CD4-positive, alpha-beta T cell (primary cell): ENCODE measurements at regions not wholly inside any gene's neighbourhood (a gene's known extent, or its start where the extent isn't known, plus 50 kb on each side); places are given as distances from the start of the nearest gene placed in this dataset.

Experiments used
- ATAC-seq: fragments of 200-7000 bp; cut with Tn5 transposase; one replicate; pipeline ENCODE4 v1.10.0; 2022; ENCODE audit warnings: mild to moderate bottlenecking; ENCODE audit not compliant: poor library complexity
- CTCF ChIA-PET: fragments of 350-600 bp; sonication (Branson Sonifier 250); formaldehyde crosslinking; loops from one replicate; lab custom pipeline; 2021; ENCODE audit warnings: antibody characterized with exemption, inconsistent platforms; lab: Charles Lee
- POLR2A ChIA-PET: fragments of 350-600 bp; sonication (Branson Sonifier 250); formaldehyde crosslinking; loops from one replicate; lab custom pipeline; 2021; ENCODE audit warnings: antibody characterized with exemption, inconsistent platforms; lab: Charles Lee
- DNase-seq, 14 experiments: peaks; one replicate each; pipeline ENCODE4 v3.0.0-alpha.2; 2013 to 2020; ENCODE audit warnings: mixed read lengths in 2 of 14
- H3K27ac ChIP-seq, 2 donors: one replicate each; pipeline versions ENCODE4 v1.5.1 to v1.7.0; 2013; ENCODE audit warnings: low read length in 2 of 2, low read depth in 1 of 2, mild to moderate bottlenecking in 1 of 2
- H3K27me3 ChIP-seq, 2 experiments: 1 replicate in 1 of 2; 2 replicates in 1 of 2; pipeline versions ENCODE4 v1.6.1 to v1.7.0; 2013; ENCODE audit warnings: low read length in 2 of 2, control low read depth in 1 of 2, mild to moderate bottlenecking in 1 of 2, moderate library complexity in 1 of 2; ENCODE audit not compliant: insufficient read depth in 2 of 2, control insufficient read depth in 1 of 2
- H3K36me3 ChIP-seq: one replicate; pipeline ENCODE4 v1.6.1; 2013; ENCODE audit warnings: low read length, control low read depth; ENCODE audit not compliant: insufficient read depth
- H3K4me1 ChIP-seq: one replicate; pipeline ENCODE4 v1.6.1; 2013; ENCODE audit warnings: low read length, control low read depth; ENCODE audit not compliant: insufficient read depth
- H3K4me3 ChIP-seq: one replicate; pipeline ENCODE4 v1.5.1; 2013; ENCODE audit warnings: mild to moderate bottlenecking, low read length, moderate library complexity
- H3K9me3 ChIP-seq, 2 experiments: 1 replicate in 1 of 2; 2 replicates in 1 of 2; pipeline versions ENCODE4 v1.6.1 to v1.7.0; 2013; ENCODE audit warnings: low read length in 2 of 2, mild to moderate bottlenecking in 2 of 2, control low read depth in 1 of 2, moderate library complexity in 1 of 2; ENCODE audit not compliant: control insufficient read depth in 1 of 2, insufficient read depth in 1 of 2
- H3K27ac Mint-ChIP-seq: one replicate; pipeline ENCODE4 v1.8.0; 2020; ENCODE audit warnings: mixed read lengths
- H3K27me3 Mint-ChIP-seq: one replicate; pipeline ENCODE4 v1.8.0; 2021; ENCODE audit warnings: mixed read lengths
- H3K36me3 Mint-ChIP-seq: one replicate; pipeline ENCODE4 v1.8.0; 2021; ENCODE audit warnings: low read depth, mixed read lengths
- H3K4me1 Mint-ChIP-seq: one replicate; pipeline ENCODE4 v1.8.0; 2021; ENCODE audit warnings: low read depth, mixed read lengths
- H3K4me3 Mint-ChIP-seq: one replicate; pipeline ENCODE4 v1.8.0; 2020; ENCODE audit warnings: mild to moderate bottlenecking, mixed read lengths
- H3K9me3 Mint-ChIP-seq: one replicate; pipeline ENCODE4 v1.8.0; 2020; ENCODE audit warnings: mixed read lengths
- intact Hi-C, 2 experiments: fragments of 100-400 bp; cut with DNase I in 1 of 2; cut with micrococcal nuclease in 1 of 2; formaldehyde crosslinking; loops; one replicate each; pipeline versions ENCODE4 v1.15.1 to v1.9.0; 2023 to 2025; cut with DNase I, micrococcal nuclease
- TF ChIP-seq, protein P1 (sequence below): fragments of 200-600 bp; IDR thresholded peaks from one replicate; pipeline ENCODE4 v1.8.0; 2022; ENCODE audit warnings: antibody characterized with exemption, mild to moderate bottlenecking

DNA sequence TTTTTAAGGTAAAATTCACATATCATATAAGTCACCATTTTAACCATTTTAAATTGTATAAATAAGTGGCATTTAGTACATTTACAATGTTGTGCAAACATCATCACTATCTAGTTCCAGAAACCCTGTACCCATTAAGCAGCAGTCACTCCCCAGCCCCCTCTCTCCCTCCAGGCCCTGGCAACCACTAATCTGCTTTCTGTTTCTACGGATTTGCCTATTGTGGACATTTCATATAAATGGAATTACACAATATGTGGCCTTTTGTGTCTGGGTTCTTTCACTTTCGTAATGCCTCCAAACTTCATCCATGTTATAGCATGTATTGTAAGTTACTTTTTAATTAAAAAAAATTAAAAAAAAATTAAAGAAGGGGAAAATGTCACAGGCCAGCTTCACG, 58.0 kb upstream of the RAB3GAP2 start:
- no peaks in the 10 kb centered on the region for H3K4me1 ChIP-seq
- TF ChIP-seq, protein P1, sequence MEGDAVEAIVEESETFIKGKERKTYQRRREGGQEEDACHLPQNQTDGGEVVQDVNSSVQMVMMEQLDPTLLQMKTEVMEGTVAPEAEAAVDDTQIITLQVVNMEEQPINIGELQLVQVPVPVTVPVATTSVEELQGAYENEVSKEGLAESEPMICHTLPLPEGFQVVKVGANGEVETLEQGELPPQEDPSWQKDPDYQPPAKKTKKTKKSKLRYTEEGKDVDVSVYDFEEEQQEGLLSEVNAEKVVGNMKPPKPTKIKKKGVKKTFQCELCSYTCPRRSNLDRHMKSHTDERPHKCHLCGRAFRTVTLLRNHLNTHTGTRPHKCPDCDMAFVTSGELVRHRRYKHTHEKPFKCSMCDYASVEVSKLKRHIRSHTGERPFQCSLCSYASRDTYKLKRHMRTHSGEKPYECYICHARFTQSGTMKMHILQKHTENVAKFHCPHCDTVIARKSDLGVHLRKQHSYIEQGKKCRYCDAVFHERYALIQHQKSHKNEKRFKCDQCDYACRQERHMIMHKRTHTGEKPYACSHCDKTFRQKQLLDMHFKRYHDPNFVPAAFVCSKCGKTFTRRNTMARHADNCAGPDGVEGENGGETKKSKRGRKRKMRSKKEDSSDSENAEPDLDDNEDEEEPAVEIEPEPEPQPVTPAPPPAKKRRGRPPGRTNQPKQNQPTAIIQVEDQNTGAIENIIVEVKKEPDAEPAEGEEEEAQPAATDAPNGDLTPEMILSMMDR: no peak
- intact Hi-C loops: no loop called here
- peaks cover 0 to 2% of the 10 kb centered on the region in 2 experiments for H3K27me3 ChIP-seq
- ATAC-seq (no peak), DNase-seq (no peak)
- Mint-ChIP-seq H3K27ac (no peak overlapping the region), H3K36me3 (no peaks in the 10 kb centered on the region), H3K9me3 (no peaks in the 10 kb centered on the region), H3K4me3 (no peak overlapping the region), H3K27me3 (peaks cover 12% of the 10 kb centered on the region), H3K4me1 (no peaks in the 10 kb centered on the region)
- POLR2A ChIA-PET: no interaction called here
- no peak overlapping the region for H3K27ac ChIP-seq
- H3K36me3 ChIP-seq: no peaks in the 10 kb centered on the region
- no peaks in the 10 kb centered on the region for H3K9me3 ChIP-seq
- no peak overlapping the region for H3K4me3 ChIP-seq
- CTCF ChIA-PET: no interaction called here

DNA sequence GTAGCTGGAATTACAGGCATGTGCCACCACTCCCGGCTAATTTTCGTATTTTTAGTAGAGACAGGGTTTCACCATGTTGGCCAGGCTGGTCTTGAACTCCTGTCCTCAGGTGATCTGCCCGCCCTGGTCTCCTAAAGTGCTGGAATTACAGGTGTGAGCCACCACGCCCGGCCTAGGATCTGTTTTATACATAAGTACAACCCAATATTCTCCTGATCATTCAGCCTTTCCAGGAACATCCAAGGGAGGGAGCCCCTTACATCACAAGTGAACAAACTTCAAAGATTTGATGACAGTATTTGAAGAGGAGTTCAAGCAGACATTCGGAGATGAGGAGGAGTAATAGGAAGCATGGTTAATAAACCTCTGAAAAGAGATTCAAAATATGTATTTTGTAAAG, 54.9 kb upstream of the RAB3GAP2 start:
- ATAC-seq: no peak
- Histone ChIP-seq H3K4me1 (no peaks in the 10 kb centered on the region), H3K36me3 (no peaks in the 10 kb centered on the region), H3K4me3 (no peak overlapping the region), H3K27ac (no peak overlapping the region), H3K27me3 (peaks cover 0 to 2% of the 10 kb centered on the region in 2 experiments), H3K9me3 (no peaks in the 10 kb centered on the region)
- Mint-ChIP-seq H3K27me3 (peaks cover 21% of the 10 kb centered on the region), H3K36me3 (no peaks in the 10 kb centered on the region), H3K27ac (no peak overlapping the region), H3K4me3 (no peak overlapping the region), H3K9me3 (no peaks in the 10 kb centered on the region), H3K4me1 (no peaks in the 10 kb centered on the region)
- intact Hi-C loops: no loop called here
- no peak for DNase-seq
- ChIA-PET POLR2A (no interaction called here), CTCF (no interaction called here)
- TF ChIP-seq, protein P1: no peak

DNA sequence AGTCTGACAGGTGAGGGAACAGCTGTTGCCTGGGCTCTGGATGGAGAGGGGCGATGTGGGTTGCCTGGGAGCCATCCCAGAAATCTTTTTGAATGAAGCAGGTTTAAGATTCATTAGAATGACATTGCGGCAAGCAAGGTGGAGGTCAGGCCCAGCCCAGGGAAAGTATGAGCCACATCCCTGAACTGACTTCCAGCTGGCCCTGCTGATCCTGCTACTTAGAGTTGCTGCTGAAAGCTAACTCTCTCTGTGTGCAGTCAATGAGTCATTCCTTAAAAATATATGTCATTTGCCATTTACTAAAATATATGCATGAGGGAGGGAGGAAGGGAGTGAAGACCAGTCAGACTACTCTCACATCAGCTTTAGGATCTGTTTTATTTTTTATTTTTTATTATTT, 54.3 kb upstream of the RAB3GAP2 start:
- Mint-ChIP-seq H3K4me1 (no peaks in the 10 kb centered on the region), H3K4me3 (no peak overlapping the region), H3K9me3 (no peaks in the 10 kb centered on the region), H3K27me3 (peaks cover 21% of the 10 kb centered on the region), H3K36me3 (no peaks in the 10 kb centered on the region), H3K27ac (no peak overlapping the region)
- Histone ChIP-seq H3K9me3 (no peaks in the 10 kb centered on the region), H3K4me1 (no peaks in the 10 kb centered on the region), H3K27ac (no peak overlapping the region), H3K4me3 (no peak overlapping the region), H3K36me3 (no peaks in the 10 kb centered on the region), H3K27me3 (peaks cover 0 to 2% of the 10 kb centered on the region in 2 experiments)
- POLR2A ChIA-PET: no interaction called here
- no peak for ATAC-seq
- TF ChIP-seq, protein P1: no peak
- CTCF ChIA-PET: no interaction called here
- DNase-seq: no peak
- intact Hi-C loops: no loop called here
